ENCODE measurements at regions not wholly inside any gene's neighbourhood (a gene's known extent, or its start where the extent isn't known, plus 50 kb on each side); places are given as distances from the start of the nearest gene placed in this dataset.

- no peak for DNase-seq
These were observed 507.5 kb upstream of the SULF2 start for GRCh38 chr20:48292806-48293205.

- DNase-seq: peak; percentile 49
These were observed 506.6 kb upstream of the SULF2 start for GRCh38 chr20:48291896-48292295.

DNA sequence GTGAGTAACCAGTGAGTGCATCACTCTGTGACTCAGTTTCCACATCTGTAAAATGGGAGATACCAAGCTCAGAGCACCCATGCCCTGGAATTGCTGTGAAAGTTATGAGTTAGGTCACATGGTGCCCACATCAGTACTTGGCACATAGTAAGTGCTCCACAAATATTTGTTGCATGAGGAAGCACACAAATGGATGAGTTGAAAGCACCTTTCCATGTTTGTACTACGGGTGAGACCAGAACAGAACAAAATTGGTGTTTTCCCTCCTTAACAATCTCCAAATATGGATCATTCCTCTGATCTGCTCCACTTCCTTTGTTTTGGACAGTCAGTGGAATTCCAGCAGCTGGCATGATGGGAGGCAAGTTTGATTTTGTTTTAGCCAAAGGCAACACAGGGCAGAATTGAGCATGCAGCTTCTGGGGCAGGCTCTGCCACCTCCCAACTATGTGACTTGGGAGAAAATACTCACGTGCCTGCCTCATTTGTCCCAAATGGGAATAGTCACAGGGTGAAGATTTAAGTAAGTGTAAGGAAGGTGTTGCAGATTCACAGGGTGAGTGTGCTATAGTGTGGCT, 503.7 kb upstream of the SULF2 start:
- no peak for DNase-seq

- no peak for DNase-seq
These were observed 502.4 kb upstream of the SULF2 start for GRCh38 chr20:48287552-48288170.

DNA sequence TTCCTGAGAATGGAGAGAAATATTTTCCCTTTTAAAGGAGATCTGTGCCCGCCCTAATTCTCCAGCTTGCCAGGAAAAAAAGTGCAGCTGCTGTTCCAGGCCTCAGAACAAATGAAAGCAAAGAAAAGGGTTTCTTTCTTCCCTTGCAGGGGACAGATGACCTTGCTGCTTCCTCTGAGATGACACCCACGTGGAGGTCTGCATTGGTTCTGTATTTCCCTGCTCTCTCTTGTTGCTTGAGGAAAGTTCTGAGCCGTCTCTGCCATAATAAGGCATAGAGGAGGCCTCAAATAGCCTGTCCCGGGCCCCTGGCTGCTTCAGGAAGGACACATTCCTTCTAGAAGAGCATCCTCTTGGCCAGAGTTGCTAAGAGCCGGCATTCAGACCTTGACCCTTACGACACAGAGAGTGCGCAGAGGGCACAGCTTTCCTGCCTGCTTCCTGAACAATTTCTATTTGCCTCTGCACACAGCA, 501.8 kb upstream of the SULF2 start:
- DNase-seq: no peak

DNA sequence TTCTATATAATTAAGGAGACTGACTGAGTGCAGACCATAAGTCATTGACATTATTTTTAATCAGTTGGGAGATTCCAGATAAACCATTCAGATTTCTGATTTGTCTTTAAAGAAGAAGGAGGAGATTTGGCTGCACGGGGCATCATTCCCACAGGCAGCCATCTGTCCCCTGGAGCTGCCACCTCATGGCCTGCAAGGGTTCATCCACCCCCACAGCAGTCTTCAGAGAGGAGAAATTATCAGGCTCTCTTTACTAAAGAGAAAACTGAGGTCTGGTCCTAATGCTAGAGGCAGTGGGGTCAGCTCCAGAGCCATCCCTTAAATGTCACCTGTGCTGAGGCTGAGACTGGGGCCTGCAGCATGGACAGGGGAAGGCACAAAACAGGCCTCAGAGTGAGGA, 501.3 kb upstream of the SULF2 start:
- no peak for DNase-seq

DNA sequence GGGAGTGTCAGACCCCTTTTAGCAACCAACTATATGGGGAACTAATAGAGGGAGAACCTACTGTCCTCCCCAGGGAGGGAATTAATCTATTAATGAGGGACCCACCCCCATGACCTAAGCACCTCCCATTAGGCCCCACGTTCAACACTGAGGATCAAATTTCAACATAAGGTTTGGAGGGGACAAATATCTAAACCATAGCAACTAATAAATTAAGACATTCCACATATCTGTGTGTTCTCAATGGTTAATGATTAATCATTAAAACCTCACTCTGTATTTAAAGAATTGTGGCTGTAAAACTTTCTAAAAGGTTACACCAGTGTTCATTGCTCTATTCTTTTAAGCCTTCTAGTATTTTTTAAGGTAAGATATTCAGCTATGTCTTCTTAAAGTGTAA, 500.4 kb upstream of the SULF2 start:
- DNase-seq: no peak

DNA sequence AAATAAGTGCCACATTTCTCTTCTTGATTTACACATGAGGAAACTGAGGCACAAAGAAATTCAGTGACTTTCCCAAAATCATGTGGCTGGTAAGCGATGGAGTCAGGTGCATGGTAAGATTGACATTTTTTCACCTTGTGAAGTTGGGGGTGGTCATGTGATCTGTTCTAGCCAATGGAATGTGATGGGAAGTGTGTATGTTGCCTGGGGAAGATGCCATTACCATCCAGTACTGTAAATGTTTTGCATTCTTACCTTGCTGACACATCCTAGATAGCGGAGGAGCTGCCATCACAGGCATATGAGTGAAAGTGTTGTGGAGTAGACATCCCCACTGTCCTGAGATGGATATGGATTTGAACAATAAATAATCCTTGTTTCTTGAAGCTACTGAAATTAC, 499.6 kb upstream of the SULF2 start:
- no peak for DNase-seq

DNA sequence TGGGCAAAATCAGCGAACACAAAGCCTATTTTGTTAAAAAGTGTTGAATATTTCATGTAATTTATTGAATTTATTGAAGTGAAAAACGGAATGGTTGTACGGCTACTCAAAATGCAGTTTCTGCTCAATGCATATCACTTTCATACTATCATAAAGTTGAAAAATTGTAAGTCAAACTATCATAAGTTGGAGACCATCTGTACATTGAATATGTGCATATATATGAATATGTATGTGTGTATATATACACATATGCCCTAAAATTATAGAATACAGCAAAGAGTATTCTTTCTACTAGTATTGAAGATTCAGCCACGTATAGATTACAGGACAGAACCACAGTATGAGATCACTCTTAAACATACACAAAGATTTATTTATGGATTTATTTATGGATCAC, 499.0 kb upstream of the SULF2 start:
- no peak for DNase-seq

DNA sequence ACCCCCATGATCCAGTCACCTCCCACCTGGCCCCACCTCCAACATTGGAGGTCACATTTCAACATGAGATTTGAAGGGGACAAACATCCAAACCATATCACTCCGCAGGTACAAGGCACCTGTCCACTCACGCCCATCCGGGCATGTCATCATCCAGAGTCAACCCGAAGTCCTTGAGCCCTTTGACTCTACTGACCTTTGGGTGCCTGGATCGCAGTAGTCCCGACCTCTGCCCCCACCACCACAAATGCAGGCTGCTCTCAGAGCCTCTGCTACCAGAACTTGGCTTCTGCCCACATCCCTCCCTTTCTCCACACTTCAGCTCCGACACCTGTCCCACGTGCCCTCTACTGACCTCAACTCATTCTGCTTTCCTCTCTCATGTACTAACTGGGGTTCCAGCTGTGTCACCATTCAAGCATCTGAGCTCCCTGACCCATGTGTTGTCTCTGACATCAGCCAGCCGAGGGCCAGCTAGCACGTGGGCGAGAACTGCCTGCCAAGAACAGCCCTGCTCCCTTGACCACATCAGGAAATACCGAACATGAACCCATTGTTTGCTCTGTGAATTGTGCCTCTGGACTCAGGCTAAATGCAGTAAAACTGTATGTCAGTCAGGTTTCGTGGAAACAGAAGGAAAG, 498.3 kb upstream of the SULF2 start:
- no peak for DNase-seq

DNA sequence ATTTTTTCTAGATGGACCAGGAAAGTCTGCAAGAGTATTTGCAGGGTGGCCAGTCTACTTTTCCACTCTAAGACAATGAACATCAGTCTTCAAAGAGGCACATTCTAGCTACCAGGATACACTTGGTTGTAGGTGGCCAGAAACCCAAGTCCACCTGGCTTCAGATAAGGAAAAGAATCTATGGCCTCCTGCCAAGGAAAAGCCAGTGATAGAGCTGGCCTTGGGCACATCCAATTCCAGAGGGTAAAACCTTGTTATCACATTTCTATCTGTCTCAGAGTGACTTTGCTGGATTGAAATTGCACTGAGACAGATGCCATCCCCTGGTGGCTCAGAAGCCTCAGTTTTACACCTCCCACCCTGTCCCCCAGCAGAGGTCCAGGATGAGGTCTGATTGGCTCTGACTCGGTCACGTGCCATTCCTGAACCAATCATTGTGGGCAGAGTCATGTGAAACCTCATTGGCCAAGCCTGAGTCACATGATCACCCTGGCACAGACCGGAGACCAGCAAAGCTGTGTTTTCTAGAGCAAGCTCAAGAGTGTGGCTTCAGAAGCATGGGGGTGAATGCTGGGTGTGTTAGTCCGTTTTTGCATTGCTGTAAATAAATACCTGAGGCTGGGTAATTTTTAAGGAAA, 497.4 kb upstream of the SULF2 start:
- no peak for DNase-seq

DNA sequence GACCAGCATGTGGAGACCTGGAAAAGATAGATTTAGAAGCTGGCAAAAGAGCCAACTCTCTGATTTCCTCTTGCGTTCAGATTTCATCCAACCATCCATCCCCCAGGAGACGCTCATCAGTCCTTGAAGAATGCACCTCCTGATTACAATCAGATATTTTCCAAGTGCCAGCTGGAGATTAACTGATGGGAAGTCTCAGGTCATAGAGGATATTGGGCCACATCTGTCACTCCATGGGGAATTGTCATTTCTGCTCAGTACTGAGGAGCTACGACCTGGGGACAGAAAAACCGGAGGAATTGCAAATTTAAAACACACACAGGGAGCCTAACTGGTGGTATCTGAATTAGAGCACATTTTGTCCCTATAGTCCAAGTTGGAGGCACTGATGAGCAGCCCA, 496.2 kb upstream of the SULF2 start:
- DNase-seq: no peak

- DNase-seq: no peak
These were observed 493.7 kb upstream of the SULF2 start for GRCh38 chr20:48278961-48279481.

- DNase-seq: no peak
These were observed 492.0 kb upstream of the SULF2 start for GRCh38 chr20:48277266-48277665.

- no peak for DNase-seq
These were observed 490.7 kb upstream of the SULF2 start for GRCh38 chr20:48276021-48276342.

DNA sequence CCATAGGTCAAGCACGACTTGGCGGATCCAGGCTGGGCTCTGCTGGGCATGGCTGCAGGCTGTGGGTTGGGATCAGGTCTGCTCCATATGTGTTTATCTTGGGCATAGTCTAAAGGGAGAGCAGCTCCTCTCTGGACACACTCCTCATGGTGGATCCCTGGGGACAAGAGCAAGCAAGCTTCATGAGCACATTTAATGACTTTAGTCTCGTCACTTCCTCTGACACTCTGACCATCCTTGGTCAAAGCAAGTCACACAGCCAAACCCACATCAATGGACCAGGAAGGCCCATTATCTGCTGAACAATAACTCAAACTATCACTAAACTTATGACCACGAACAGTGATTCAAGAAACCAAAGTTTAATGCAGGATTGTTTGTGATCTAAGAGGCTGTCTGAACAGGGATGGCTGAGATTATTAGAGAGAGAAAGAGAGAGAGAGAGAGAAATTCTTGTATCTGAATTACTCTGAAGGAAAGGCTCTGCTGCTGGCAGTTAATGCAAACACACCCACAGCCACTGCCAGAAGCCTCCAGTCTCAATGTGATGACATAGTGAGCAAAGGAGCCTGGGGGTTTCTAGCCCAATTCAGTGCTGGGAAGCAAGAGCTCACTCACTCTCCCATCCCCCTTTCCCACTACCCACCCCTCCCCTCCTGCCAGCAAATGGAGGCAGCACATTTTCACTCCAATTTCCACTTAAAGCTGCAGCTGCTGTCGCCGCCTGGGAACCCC, 490.2 kb upstream of the SULF2 start:
- peak; percentile 55 for DNase-seq

GRCh38 chr20:48273843-48274242, 488.6 kb upstream of the SULF2 start:
- no peak for DNase-seq

DNA sequence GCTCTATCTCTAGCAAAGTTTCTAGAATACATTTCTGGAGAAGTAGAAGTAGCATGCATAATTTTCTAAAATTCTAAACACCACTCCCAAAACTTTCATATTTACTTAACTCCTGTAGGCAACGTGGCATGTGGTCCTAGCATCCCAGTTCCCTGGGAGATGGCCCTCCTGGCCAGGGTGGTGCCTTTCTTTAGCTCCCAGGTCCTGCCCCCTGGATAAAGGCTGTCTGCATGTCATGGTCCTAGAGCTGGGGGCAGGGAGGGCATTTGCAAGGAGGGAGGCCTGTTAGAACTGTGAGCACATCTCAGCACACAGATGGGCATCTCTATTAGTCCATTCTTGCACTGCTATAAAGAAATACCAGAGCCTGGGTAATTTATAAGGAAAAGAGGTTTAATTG, 485.6 kb upstream of the SULF2 start:
- DNase-seq: no peak

DNA sequence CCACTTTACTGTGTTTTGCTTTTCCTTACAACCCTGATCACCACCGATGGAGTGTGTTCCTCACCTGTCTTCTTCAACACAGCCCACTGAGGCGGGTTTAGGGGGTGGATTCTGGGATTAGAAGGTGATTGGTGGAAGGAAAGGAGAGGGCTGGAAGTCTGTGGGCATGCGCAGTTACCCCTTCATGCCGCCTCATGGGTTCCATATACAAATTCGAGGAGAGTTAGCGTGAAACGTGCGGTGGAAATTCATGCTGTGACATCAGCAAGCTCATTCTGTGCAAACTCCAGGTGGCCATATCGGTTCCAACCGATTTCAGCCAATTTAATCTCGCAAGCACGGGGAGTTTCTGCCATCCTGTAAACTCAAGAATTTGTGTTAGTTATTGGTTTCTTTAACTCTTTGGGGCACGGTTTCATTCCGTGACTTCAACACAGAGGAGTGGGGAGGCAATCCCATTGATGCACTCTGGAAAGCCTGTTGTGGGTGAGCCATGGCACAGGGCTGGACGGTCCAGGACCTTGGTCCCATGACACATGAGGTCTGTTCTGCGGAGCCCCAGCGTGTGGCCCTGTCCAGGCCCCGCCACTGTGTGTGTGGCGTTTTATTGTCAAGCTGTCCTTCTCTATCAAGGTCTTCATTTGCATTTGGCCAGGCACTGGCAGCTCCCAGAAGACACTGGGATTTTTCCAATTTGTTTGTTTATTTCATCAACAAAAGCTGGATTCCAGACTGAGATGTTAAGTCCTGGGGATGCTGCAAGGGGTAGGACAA, 482.8 kb upstream of the SULF2 start:
- DNase-seq: no peak

DNA sequence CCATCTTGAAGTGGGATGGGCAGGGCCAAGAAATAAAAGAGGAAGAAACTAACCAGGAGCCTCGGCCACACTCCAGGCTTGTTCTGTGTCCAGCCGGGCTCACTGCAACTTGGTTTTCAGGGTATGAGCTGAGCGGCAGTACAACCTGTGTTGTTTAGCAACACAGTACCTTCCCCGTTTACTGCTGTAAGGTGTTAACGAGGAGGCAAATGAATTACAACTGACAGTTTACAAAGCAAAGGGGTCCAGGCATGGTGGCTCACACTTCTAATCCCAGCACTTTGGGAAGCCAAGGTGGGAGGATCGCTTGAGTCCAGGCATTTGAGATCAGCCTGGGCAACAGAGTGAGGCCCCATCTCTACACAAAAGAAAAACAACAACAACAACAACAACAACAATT, 481.3 kb upstream of the SULF2 start:
- DNase-seq: no peak

DNA sequence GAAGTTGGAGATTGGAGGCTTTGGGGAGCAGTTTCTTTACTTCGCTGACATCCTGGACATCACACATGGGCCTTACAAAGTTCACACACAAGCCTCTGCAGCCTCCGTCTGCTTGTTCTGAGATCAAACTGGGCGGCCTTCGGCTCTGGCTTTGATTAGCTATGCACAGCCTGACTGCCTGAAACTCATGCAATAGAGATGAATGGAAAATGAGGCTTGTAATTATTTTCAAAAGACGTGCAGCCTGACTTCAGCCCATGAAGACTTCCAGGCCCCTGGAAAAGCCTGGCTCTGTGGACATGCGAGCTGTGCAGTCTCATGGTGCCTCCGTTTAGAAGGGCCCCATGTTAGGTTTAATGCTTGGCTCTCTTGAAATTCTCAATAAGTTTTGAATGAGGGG, 480.5 kb upstream of the SULF2 start:
- DNase-seq: no peak

DNA sequence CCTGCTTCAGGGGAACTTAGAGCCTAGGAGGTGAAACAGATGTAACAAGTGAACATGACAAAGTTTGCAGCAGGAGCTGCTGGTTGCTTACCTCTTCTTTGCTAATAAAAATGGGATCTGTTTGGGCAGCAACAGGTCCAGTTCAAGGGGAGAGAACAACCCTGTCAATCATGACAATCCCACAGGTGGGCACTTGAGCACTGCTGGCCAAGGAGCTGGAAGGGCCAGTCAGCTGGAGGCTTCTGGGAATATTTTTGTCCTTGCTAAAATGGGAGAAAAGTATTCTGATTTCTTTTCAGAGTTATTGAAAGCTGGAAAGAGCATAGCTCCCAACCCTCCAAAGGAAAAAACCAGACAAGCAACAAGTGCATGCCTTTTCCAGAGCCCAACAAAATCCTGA, 477.7 kb upstream of the SULF2 start:
- no peak for DNase-seq

- DNase-seq: no peak
These were observed 477.2 kb upstream of the SULF2 start for GRCh38 chr20:48262466-48262865.
